HCT116 (cell line): ENCODE measurements at regions not wholly inside any gene's neighbourhood (a gene's known extent, or its start where the extent isn't known, plus 50 kb on each side); places are given as distances from the start of the nearest gene placed in this dataset.

ENCODE experiments used
- ATAC-seq: fragments of 200-7000 bp; cut with Tn5 transposase; 2 replicates; pipeline ENCODE4 v1.9.1; 2020; ENCODE audit warnings: mild to moderate bottlenecking, moderate library complexity
- BruUV-seq: library from RNA; stranded (reverse); fragments of 400-500 nt; replicated peaks from 2 replicates; lab custom pipeline; 2021; lab: Mats Ljungman, UMichigan
- CTCF ChIA-PET: fragments of 300-600 bp; sonication (Branson Sonifier 250); formaldehyde crosslinking; loops from one replicate; lab custom pipeline; 2021; ENCODE audit warnings: antibody characterized with exemption; lab: Charles Lee
- POLR2A ChIA-PET: fragments of 300-600, 350-600 bp; sonication (Branson Sonifier 250); formaldehyde crosslinking; loops from one replicate; lab custom pipeline; 2021; ENCODE audit warnings: antibody characterized with exemption; lab: Charles Lee
- RAD21 ChIA-PET, 2 experiments: fragments of 300-600 bp; sonication (Branson Sonifier 250); formaldehyde crosslinking; loops; one replicate each; lab custom pipeline; 2023; ENCODE audit warnings: low total read pairs in 2 of 2; ENCODE audit not compliant: uncharacterized antibody in 2 of 2, unreplicated experiment in 2 of 2, low non-redundant PET in 1 of 2; lab: Charles Lee
- DNase-seq: peaks from one replicate; pipeline ENCODE4 v3.0.0-alpha.2; 2010; ENCODE audit warnings: low read depth, low spot score
- H2AFZ ChIP-seq: fragments of 200-600 bp; shearing (Covaris generic), sonication (generic); 2 replicates; pipeline ENCODE4 v1.6.1; 2017; ENCODE audit warnings: low read depth, mixed run types, mixed read lengths, antibody characterized with exemption, low read length; ENCODE audit not compliant: poor library complexity, severe bottlenecking
- H3K27ac ChIP-seq: 2 replicates; pipeline ENCODE4 v1.5.1; 2012; ENCODE audit warnings: low read depth, low read length
- H3K27me3 ChIP-seq: fragments of 200-600 bp; sonication (generic); 2 replicates; pipeline ENCODE4 v1.6.1; 2016; ENCODE audit warnings: mixed run types, low read length, mixed read lengths; ENCODE audit not compliant: insufficient read depth
- H3K36me3 ChIP-seq, 2 experiments: fragments of 200-500 bp in 1 of 2; fragments of 200-600 bp in 1 of 2; sonication (Bioruptor generic) in 1 of 2; sonication (generic) in 1 of 2; 2 replicates each; pipeline versions ENCODE4 v1.5.1 to v1.6.1; 2014 to 2016; ENCODE audit warnings: low read length in 2 of 2, inconsistent platforms in 1 of 2, mixed read lengths in 1 of 2, mixed run types in 1 of 2; ENCODE audit not compliant: insufficient read depth in 2 of 2, control insufficient read depth in 1 of 2
- H3K4me1 ChIP-seq, 2 experiments: fragments of 200-600 bp in 1 of 2; sonication (generic) in 1 of 2; 2 replicates each; pipeline versions ENCODE4 v1.5.1 to v1.6.1; 2012 to 2017; ENCODE audit warnings: low read length in 2 of 2, inconsistent platforms in 1 of 2, mild to moderate bottlenecking in 1 of 2, mixed read lengths in 1 of 2, mixed run types in 1 of 2, moderate library complexity in 1 of 2; ENCODE audit not compliant: insufficient read depth in 2 of 2, control insufficient read depth in 1 of 2
- H3K4me2 ChIP-seq: fragments of 200-600 bp; sonication (generic); 2 replicates; pipeline ENCODE4 v1.6.1; 2017; ENCODE audit warnings: mixed run types, low read length, mixed read lengths
- H3K4me3 ChIP-seq, 2 experiments: fragments of 200-600 bp in 1 of 2; sonication (generic) in 1 of 2; replicated peaks in 1 of 2; 2 replicates each; pipeline ENCODE4 v1.5.1; 2011 to 2016; ENCODE audit warnings: low read length in 2 of 2, control low read depth in 1 of 2, low read depth in 1 of 2, mild to moderate bottlenecking in 1 of 2, mixed read lengths in 1 of 2, mixed run types in 1 of 2
- H3K79me2 ChIP-seq: fragments of 200-600 bp; sonication (generic); 2 replicates; pipeline ENCODE4 v1.6.1; 2017; ENCODE audit warnings: mild to moderate bottlenecking, mixed run types, low read length, moderate library complexity, mixed read lengths; ENCODE audit not compliant: insufficient read depth
- H3K9ac ChIP-seq: fragments of 200-600 bp; sonication (generic); 2 replicates; pipeline ENCODE4 v1.6.1; 2016; ENCODE audit warnings: low read length, mixed read lengths
- H3K9me2 ChIP-seq: fragments of 200-600 bp; sonication (generic), shearing (Covaris generic); 2 replicates; pipeline ENCODE4 v1.6.1; 2017; ENCODE audit warnings: mixed run types, mild to moderate bottlenecking, moderate library complexity; ENCODE audit not compliant: insufficient read depth
- H3K9me3 ChIP-seq, 2 experiments: fragments of 200-500 bp in 1 of 2; fragments of 200-600 bp in 1 of 2; sonication (Bioruptor generic) in 1 of 2; sonication (generic) in 1 of 2; 2 replicates each; pipeline ENCODE4 v1.6.1; 2014 to 2017; ENCODE audit warnings: low read length in 2 of 2, mixed read lengths in 2 of 2, inconsistent platforms in 1 of 2, low read depth in 1 of 2, mild to moderate bottlenecking in 1 of 2, mixed run types in 1 of 2, moderate library complexity in 1 of 2; ENCODE audit not compliant: control insufficient read depth in 1 of 2, insufficient read depth in 1 of 2
- H4K20me1 ChIP-seq: fragments of 200-600 bp; sonication (generic), shearing (Covaris generic); 2 replicates; pipeline ENCODE4 v1.6.1; 2017; ENCODE audit warnings: mixed run types, mild to moderate bottlenecking, moderate library complexity; ENCODE audit not compliant: insufficient read depth
- CEBPB ChIP-seq: IDR thresholded peaks from 2 replicates; pipeline ENCODE4 v1.6.1; 2012; ENCODE audit warnings: low read depth
- EZH2 ChIP-seq: fragments of 200-600 bp; sonication (generic); IDR thresholded peaks from 2 replicates; pipeline ENCODE4 v1.6.1; 2017; ENCODE audit warnings: antibody characterized with exemption, mixed run types
- FOSL1 ChIP-seq: IDR thresholded peaks from 2 replicates; pipeline ENCODE4 v1.6.1; 2012; ENCODE audit warnings: low read depth
- JUND ChIP-seq: IDR thresholded peaks from 2 replicates; pipeline ENCODE4 v1.6.1; 2012
- POLR2A ChIP-seq: IDR thresholded peaks from 2 replicates; pipeline ENCODE4 v1.7.0; 2011; ENCODE audit warnings: borderline replicate concordance; ENCODE audit not compliant: insufficient read depth, insufficient read length; ENCODE audit errors: extremely low read depth
- POLR2AphosphoS5 ChIP-seq: IDR thresholded peaks from 2 replicates; pipeline ENCODE4 v1.6.1; 2011; ENCODE audit warnings: mild to moderate bottlenecking, low read depth, low read length, moderate library complexity
- RAD21 ChIP-seq: IDR thresholded peaks from 2 replicates; pipeline ENCODE4 v1.6.1; 2012; ENCODE audit warnings: low read depth, mild to moderate bottlenecking
- ZNF274 ChIP-seq: fragments of 200-500 bp; sonication (Bioruptor generic); IDR thresholded peaks from 2 replicates; pipeline ENCODE4 v1.6.1; 2014; ENCODE audit warnings: mild to moderate bottlenecking, low read depth, low read length, inconsistent platforms
- intact Hi-C: fragments of 100-400 bp; cut with micrococcal nuclease; formaldehyde crosslinking; loops from 2 replicates; pipeline ENCODE4 v1.10.0; 2022
- TF ChIP-seq, protein P1 (sequence below), 3 experiments: fragments of 200-600 bp in 1 of 3; sonication (generic) in 1 of 3; IDR thresholded peaks in 2 of 3; conservative IDR thresholded peaks in 1 of 3; 2 replicates each; pipeline ENCODE4 v1.5.1; 2012 to 2017; ENCODE audit warnings: low read depth in 2 of 3, low read length in 2 of 3, antibody characterized with exemption in 1 of 3, borderline replicate concordance in 1 of 3, control low read depth in 1 of 3, mild to moderate bottlenecking in 1 of 3, mixed read lengths in 1 of 3, mixed run types in 1 of 3, moderate library complexity in 1 of 3; ENCODE audit not compliant: insufficient read depth in 1 of 3
- TF ChIP-seq, protein P2 (sequence below): IDR thresholded peaks from 2 replicates; pipeline ENCODE4 v1.6.1; 2012; ENCODE audit warnings: low read depth

DNA sequence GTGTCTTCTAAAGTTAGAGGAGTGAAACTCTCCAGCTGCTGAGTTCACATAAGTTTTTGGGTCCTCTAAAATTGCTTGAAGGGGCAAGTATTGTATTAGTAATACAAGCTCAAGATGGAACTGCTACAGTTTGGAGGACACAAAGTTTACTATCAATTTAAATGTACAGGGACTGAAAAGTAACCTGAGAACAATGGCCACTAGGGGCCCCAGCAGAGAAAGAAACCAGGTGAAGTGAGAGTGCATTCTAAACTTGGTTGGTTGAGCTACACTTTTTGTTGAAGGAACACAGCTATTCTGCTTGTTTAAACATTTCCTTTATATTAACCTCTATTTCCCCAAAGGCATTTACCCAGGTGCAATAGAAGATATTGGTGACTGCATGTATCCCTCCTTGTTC, 755.5 kb downstream of the GBE1 start:
- CTCF ChIA-PET: no interaction called here
- intact Hi-C loops: no loop called here

DNA sequence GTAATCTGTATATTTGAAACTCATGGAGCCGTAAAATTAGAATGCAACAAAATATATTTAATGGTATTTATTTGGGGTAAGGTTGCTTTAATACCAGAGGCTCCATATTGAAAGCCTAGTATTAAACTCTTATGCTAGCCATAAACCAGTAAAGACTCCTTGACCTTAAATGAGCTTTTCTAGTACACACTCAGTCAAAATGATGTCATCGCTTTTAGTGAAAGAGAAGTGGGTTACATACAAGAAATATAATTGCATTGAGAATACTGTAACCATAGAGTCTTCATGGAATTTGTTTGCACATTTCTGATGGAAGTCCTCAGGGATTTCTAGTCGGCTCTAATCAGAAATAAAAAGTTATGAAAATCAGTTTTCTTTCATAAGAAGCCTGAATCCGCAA, 757.6 kb downstream of the GBE1 start:
- no peak overlapping the region for H3K4me2 ChIP-seq
- H4K20me1 ChIP-seq: no peaks in the 10 kb centered on the region
- TF ChIP-seq ZNF274: no peak
- no peak for TF ChIP-seq JUND
- TF ChIP-seq, protein P1, sequence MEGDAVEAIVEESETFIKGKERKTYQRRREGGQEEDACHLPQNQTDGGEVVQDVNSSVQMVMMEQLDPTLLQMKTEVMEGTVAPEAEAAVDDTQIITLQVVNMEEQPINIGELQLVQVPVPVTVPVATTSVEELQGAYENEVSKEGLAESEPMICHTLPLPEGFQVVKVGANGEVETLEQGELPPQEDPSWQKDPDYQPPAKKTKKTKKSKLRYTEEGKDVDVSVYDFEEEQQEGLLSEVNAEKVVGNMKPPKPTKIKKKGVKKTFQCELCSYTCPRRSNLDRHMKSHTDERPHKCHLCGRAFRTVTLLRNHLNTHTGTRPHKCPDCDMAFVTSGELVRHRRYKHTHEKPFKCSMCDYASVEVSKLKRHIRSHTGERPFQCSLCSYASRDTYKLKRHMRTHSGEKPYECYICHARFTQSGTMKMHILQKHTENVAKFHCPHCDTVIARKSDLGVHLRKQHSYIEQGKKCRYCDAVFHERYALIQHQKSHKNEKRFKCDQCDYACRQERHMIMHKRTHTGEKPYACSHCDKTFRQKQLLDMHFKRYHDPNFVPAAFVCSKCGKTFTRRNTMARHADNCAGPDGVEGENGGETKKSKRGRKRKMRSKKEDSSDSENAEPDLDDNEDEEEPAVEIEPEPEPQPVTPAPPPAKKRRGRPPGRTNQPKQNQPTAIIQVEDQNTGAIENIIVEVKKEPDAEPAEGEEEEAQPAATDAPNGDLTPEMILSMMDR (IDR thresholded peaks at IDR 0.05 in 2 of 3, conservative IDR thresholded peaks at IDR 0.05 in 1 of 3; ENCODE audit: borderline replicate concordance in 1 of 3, insufficient read depth in 1 of 3, low read depth in 2 of 3, low read length in 2 of 3): no peak
- TF ChIP-seq POLR2AphosphoS5: no peak
- TF ChIP-seq CEBPB: no peak
- TF ChIP-seq, protein P2, sequence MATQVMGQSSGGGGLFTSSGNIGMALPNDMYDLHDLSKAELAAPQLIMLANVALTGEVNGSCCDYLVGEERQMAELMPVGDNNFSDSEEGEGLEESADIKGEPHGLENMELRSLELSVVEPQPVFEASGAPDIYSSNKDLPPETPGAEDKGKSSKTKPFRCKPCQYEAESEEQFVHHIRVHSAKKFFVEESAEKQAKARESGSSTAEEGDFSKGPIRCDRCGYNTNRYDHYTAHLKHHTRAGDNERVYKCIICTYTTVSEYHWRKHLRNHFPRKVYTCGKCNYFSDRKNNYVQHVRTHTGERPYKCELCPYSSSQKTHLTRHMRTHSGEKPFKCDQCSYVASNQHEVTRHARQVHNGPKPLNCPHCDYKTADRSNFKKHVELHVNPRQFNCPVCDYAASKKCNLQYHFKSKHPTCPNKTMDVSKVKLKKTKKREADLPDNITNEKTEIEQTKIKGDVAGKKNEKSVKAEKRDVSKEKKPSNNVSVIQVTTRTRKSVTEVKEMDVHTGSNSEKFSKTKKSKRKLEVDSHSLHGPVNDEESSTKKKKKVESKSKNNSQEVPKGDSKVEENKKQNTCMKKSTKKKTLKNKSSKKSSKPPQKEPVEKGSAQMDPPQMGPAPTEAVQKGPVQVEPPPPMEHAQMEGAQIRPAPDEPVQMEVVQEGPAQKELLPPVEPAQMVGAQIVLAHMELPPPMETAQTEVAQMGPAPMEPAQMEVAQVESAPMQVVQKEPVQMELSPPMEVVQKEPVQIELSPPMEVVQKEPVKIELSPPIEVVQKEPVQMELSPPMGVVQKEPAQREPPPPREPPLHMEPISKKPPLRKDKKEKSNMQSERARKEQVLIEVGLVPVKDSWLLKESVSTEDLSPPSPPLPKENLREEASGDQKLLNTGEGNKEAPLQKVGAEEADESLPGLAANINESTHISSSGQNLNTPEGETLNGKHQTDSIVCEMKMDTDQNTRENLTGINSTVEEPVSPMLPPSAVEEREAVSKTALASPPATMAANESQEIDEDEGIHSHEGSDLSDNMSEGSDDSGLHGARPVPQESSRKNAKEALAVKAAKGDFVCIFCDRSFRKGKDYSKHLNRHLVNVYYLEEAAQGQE: no peak
- TF ChIP-seq FOSL1: no peak
- TF ChIP-seq EZH2: no peak
- no peak for TF ChIP-seq RAD21
- intact Hi-C loops: no loop called here
- ChIA-PET CTCF (no interaction called here), RAD21 (no interaction called here), POLR2A (no interaction called here)
- no peaks in the 10 kb centered on the region for H3K79me2 ChIP-seq
- H2AFZ ChIP-seq: no peak overlapping the region
- no peaks in the 10 kb centered on the region for H3K36me3 ChIP-seq
- H3K9me2 ChIP-seq: no peaks in the 10 kb centered on the region
- ATAC-seq (no peak), DNase-seq (no peak)
- H3K4me3 ChIP-seq: no peak overlapping the region
- no TSS peak for BruUV-seq
- peaks cover 7 to 22% of the 10 kb centered on the region in 2 experiments; a peak in 3 of 4 replicates for H3K9me3 ChIP-seq
- no peaks in the 10 kb centered on the region for H3K4me1 ChIP-seq
- no peak overlapping the region for H3K9ac ChIP-seq
- no peaks in the 10 kb centered on the region for H3K27me3 ChIP-seq
- no peak overlapping the region for H3K27ac ChIP-seq

More for the DNA sequence above, 755.5 kb downstream of the GBE1 start:
- Histone ChIP-seq H3K27ac (no peak overlapping the region), H3K36me3 (no peaks in the 10 kb centered on the region), H3K4me3 (no peak overlapping the region), H3K4me2 (no peak overlapping the region), H3K27me3 (no peaks in the 10 kb centered on the region), H3K9ac (no peak overlapping the region), H2AFZ (no peak overlapping the region), H3K79me2 (no peaks in the 10 kb centered on the region), H4K20me1 (no peaks in the 10 kb centered on the region), H3K9me3 (peaks cover 3 to 20% of the 10 kb centered on the region in 2 experiments; a peak in 3 of 4 replicates), H3K4me1 (no peaks in the 10 kb centered on the region), H3K9me2 (no peaks in the 10 kb centered on the region)
- DNase-seq: no peak
- ATAC-seq: no peak
- TF ChIP-seq POLR2A: no peak
- POLR2A ChIA-PET: no interaction called here
- RAD21 ChIA-PET: no interaction called here
- BruUV-seq: no TSS peak
